SU-DHL-6 (cell line): ENCODE measurements at regions not wholly inside any gene's neighbourhood (a gene's known extent, or its start where the extent isn't known, plus 50 kb on each side); places are given as distances from the start of the nearest gene placed in this dataset.

ENCODE experiments used
- CTCF ChIP-seq: fragments of 200-600 bp; sonication (generic); IDR thresholded peaks from one replicate; pipeline ENCODE4 v1.5.1; 2017; ENCODE audit warnings: antibody characterized with exemption, mild to moderate bottlenecking, low read length, moderate library complexity; ENCODE audit not compliant: insufficient read depth, poor library complexity, severe bottlenecking
- EZH2phosphoT487 ChIP-seq: fragments of 200-600 bp; sonication (generic), shearing (Covaris generic); conservative IDR thresholded peaks from 2 replicates; pipeline ENCODE4 v1.6.1; 2018; ENCODE audit warnings: mild to moderate bottlenecking, antibody characterized with exemption, low read length, moderate library complexity, mixed read lengths

GRCh38 chr16:85306071-85306792 lies 194.0 kb upstream of the CIBAR2 start:
- TF ChIP-seq CTCF (no peak), EZH2phosphoT487 (no peak)
